Neural cell (in vitro differentiated cells): ENCODE measurements at regions not wholly inside any gene's neighbourhood (a gene's known extent, or its start where the extent isn't known, plus 50 kb on each side); places are given as distances from the start of the nearest gene placed in this dataset.

ENCODE experiments used
- CTCF ChIP-seq: fragments of 450-650 bp; IDR thresholded peaks from 2 replicates; pipeline ENCODE4 v1.5.1; 2014; ENCODE audit warnings: antibody characterized with exemption, mild to moderate bottlenecking, moderate library complexity; ENCODE audit not compliant: poor library complexity, severe bottlenecking
- EP300 ChIP-seq: fragments of 450-650 bp; conservative IDR thresholded peaks from 2 replicates; pipeline ENCODE4 v1.6.1; 2014; ENCODE audit warnings: antibody characterized with exemption, mild to moderate bottlenecking, moderate library complexity; ENCODE audit not compliant: poor library complexity, severe bottlenecking
- EZH2 ChIP-seq: fragments of 200-600, 300-800 bp; shearing (Covaris generic), sonication (generic); IDR thresholded peaks from 2 replicates; pipeline ENCODE4 v1.6.1; 2014; ENCODE audit warnings: antibody characterized with exemption, low read length, borderline replicate concordance, mild to moderate bottlenecking; ENCODE audit not compliant: insufficient read depth, poor library complexity, severe bottlenecking
- POLR2AphosphoS5 ChIP-seq: IDR thresholded peaks from 2 replicates; pipeline ENCODE4 v1.6.1; 2012
- RAD21 ChIP-seq: fragments of 450-650 bp; conservative IDR thresholded peaks from 2 replicates; pipeline ENCODE4 v1.6.1; 2014; ENCODE audit warnings: antibody characterized with exemption, mild to moderate bottlenecking, moderate library complexity
- REST ChIP-seq: IDR thresholded peaks from 2 replicates; pipeline ENCODE4 v1.6.1; 2012; ENCODE audit warnings: borderline replicate concordance
- SMC3 ChIP-seq: fragments of 450-650 bp; conservative IDR thresholded peaks from 2 replicates; pipeline ENCODE4 v1.6.1; 2014; ENCODE audit warnings: antibody characterized with exemption, mild to moderate bottlenecking, moderate library complexity; ENCODE audit not compliant: poor library complexity

- TF ChIP-seq CTCF, result no peak
- no peak for TF ChIP-seq EZH2
- no peak for TF ChIP-seq REST
- TF ChIP-seq POLR2AphosphoS5, result no peak
- no peak for TF ChIP-seq EP300
- TF ChIP-seq SMC3, result no peak
- no peak for TF ChIP-seq RAD21
These were observed 87.7 kb downstream of the MAP1LC3B2 start for GRCh38 chr12:116646901-116647300.
